ENCODE measurements at regions not wholly inside any gene's neighbourhood (a gene's known extent, or its start where the extent isn't known, plus 50 kb on each side); places are given as distances from the start of the nearest gene placed in this dataset.

DNA sequence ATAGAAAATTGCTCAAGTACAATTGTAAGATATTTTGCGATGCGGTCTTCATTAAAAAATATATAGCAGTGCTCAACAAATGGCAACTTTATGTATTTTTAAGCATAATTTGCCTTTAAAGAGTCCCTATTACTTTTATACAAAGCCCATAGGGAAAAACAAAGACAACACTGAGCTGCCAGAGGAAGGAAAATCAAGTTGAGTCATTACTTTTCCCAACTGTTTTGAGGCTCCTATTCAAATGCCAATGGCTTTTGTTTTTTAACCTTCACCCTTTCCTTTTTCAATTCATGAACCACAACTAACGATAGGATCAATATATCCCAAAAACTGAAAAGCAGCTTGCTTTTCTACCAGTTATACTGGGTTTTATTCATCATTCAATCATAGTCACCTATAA lies 157.6 kb upstream of the PLEKHA5 start:
- intact Hi-C loops (cut with micrococcal nuclease) (no loop called here), in situ Hi-C loops (cut with MboI) (no loop called here)
- TF ChIP-seq MCM5 (IDR thresholded peaks at IDR 0.05; ENCODE audit: low read depth): no peak
- no peak for TF ChIP-seq ZNF140 (CRISPR knock-in tag; IDR thresholded peaks at IDR 0.05)
- no peak for TF ChIP-seq COPS2 (conservative IDR thresholded peaks at IDR 0.05)
- TF ChIP-seq RFX7 (CRISPR knock-in tag; IDR thresholded peaks at IDR 0.05): no peak
- TF ChIP-seq NR3C1 (CRISPR knock-in tag; IDR thresholded peaks at IDR 0.05): no peak
- no peak for TF ChIP-seq RHOXF2B (CRISPR knock-in tag; conservative IDR thresholded peaks at IDR 0.05)
- TF ChIP-seq PTTG1 (tag; IDR thresholded peaks at IDR 0.05; ENCODE audit: low read depth): no peak
- TF ChIP-seq, protein P1, sequence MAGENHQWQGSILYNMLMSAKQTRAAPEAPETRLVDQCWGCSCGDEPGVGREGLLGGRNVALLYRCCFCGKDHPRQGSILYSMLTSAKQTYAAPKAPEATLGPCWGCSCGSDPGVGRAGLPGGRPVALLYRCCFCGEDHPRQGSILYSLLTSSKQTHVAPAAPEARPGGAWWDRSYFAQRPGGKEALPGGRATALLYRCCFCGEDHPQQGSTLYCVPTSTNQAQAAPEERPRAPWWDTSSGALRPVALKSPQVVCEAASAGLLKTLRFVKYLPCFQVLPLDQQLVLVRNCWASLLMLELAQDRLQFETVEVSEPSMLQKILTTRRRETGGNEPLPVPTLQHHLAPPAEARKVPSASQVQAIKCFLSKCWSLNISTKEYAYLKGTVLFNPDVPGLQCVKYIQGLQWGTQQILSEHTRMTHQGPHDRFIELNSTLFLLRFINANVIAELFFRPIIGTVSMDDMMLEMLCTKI (IDR thresholded peaks at IDR 0.05; ENCODE audit: partially characterized antibody): no peak
- no peak for TF ChIP-seq XRCC5 (IDR thresholded peaks at IDR 0.05; ENCODE audit: low read depth, low read length)
- TF ChIP-seq, protein P2, sequence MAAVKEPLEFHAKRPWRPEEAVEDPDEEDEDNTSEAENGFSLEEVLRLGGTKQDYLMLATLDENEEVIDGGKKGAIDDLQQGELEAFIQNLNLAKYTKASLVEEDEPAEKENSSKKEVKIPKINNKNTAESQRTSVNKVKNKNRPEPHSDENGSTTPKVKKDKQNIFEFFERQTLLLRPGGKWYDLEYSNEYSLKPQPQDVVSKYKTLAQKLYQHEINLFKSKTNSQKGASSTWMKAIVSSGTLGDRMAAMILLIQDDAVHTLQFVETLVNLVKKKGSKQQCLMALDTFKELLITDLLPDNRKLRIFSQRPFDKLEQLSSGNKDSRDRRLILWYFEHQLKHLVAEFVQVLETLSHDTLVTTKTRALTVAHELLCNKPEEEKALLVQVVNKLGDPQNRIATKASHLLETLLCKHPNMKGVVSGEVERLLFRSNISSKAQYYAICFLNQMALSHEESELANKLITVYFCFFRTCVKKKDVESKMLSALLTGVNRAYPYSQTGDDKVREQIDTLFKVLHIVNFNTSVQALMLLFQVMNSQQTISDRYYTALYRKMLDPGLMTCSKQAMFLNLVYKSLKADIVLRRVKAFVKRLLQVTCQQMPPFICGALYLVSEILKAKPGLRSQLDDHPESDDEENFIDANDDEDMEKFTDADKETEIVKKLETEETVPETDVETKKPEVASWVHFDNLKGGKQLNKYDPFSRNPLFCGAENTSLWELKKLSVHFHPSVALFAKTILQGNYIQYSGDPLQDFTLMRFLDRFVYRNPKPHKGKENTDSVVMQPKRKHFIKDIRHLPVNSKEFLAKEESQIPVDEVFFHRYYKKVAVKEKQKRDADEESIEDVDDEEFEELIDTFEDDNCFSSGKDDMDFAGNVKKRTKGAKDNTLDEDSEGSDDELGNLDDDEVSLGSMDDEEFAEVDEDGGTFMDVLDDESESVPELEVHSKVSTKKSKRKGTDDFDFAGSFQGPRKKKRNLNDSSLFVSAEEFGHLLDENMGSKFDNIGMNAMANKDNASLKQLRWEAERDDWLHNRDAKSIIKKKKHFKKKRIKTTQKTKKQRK (IDR thresholded peaks at IDR 0.05; ENCODE audit: borderline replicate concordance, low read depth, low read length): no peak
- no peak overlapping the region for H2AFZ ChIP-seq (ENCODE audit: low read depth, low read length)
- no peak overlapping the region for H3K4me2 ChIP-seq (ENCODE audit: insufficient read depth, low read length)
- FAIRE-seq (no peak), ATAC-seq (no peak), DNase-seq (ENCODE audit: extremely low read depth in 1 of 4, low spot score in 3 of 4) (no peak)
- POLR2A ChIA-PET: no interaction called here
- H3K9me3 ChIP-seq (replicated peaks; ENCODE audit: control insufficient read depth, insufficient read depth, low read depth, low read length): no peaks in the 10 kb centered on the region
- no peaks in the 10 kb centered on the region for H4K20me1 ChIP-seq (replicated peaks; ENCODE audit: control insufficient read depth, insufficient read depth, low read length)
- CTCF ChIA-PET (ENCODE audit: low intra/inter-chr PET ratio): no interaction called here
- no peaks in the 10 kb centered on the region for H3K79me2 ChIP-seq (ENCODE audit: control insufficient read depth, insufficient read depth, low read length)
- H3K36me3 ChIP-seq (ENCODE audit: control insufficient read depth, insufficient read depth, low read length): no peaks in the 10 kb centered on the region
- H3K4me1 ChIP-seq (replicated peaks in 1 of 2; ENCODE audit: control insufficient read depth in 2 of 2, insufficient read depth in 2 of 2, low read length in 2 of 2): no peaks in the 10 kb centered on the region
- no peaks in the 10 kb centered on the region for H3K27me3 ChIP-seq (ENCODE audit: control insufficient read depth in 2 of 2, insufficient read depth in 2 of 2, low read length in 2 of 2)
- H3K27ac ChIP-seq (ENCODE audit: extremely low read depth, low read depth, low read length): no peak overlapping the region
- no peaks in the 10 kb centered on the region for H3K9me1 ChIP-seq (ENCODE audit: control insufficient read depth, insufficient read depth, low read length)
- BruUV-seq (replicated peaks): no TSS peak
- no peak overlapping the region for H3K9ac ChIP-seq (ENCODE audit: insufficient read depth in 1 of 2, low read depth in 2 of 2, low read length in 2 of 2)
- 53% methylated on average over 3 of the region's 3 CpGs for WGBS (ENCODE audit: insufficient coverage, low coverage, missing lambda C conversion rate)
- H3K4me3 ChIP-seq: no peak overlapping the region

Data from K562 (cell line).